ENCODE measurements at regions not wholly inside any gene's neighbourhood (a gene's known extent, or its start where the extent isn't known, plus 50 kb on each side); places are given as distances from the start of the nearest gene placed in this dataset.
"Not testable (repeated sequence)": the region's sequence is repeated elsewhere in the genome, so short reads cannot be mapped to it uniquely, and the experiment has no call there.

DNA sequence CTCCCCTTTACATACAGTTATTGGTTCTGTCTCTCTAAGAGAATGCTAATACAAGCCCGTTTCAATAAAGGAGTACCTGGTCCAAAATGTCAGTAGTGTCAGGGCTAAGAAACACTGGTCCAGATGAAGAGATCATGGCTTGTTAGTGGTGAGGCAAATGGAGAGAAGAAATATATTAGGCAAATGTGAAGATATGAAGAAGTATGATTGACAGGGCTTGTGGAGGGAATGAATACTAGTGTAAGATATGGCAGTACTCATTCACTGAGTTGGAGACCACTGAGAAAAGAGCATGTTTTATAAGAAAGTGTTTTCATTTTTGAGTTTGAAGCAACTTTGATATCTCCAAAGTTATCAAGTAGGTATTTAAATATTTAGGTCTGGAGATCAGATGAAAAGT, 290.5 kb upstream of the MEF2C start:
- TF ChIP-seq EZH2phosphoT487 (conservative IDR thresholded peaks at IDR 0.05; ENCODE audit: low read length): no peak
- TF ChIP-seq, protein P1, sequence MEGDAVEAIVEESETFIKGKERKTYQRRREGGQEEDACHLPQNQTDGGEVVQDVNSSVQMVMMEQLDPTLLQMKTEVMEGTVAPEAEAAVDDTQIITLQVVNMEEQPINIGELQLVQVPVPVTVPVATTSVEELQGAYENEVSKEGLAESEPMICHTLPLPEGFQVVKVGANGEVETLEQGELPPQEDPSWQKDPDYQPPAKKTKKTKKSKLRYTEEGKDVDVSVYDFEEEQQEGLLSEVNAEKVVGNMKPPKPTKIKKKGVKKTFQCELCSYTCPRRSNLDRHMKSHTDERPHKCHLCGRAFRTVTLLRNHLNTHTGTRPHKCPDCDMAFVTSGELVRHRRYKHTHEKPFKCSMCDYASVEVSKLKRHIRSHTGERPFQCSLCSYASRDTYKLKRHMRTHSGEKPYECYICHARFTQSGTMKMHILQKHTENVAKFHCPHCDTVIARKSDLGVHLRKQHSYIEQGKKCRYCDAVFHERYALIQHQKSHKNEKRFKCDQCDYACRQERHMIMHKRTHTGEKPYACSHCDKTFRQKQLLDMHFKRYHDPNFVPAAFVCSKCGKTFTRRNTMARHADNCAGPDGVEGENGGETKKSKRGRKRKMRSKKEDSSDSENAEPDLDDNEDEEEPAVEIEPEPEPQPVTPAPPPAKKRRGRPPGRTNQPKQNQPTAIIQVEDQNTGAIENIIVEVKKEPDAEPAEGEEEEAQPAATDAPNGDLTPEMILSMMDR (IDR thresholded peaks at IDR 0.05; ENCODE audit: insufficient read depth, low read length, poor library complexity, severe bottlenecking): no peak
- no peak overlapping the region for H3K27ac ChIP-seq (ENCODE audit: low read depth, low read length)

DNA sequence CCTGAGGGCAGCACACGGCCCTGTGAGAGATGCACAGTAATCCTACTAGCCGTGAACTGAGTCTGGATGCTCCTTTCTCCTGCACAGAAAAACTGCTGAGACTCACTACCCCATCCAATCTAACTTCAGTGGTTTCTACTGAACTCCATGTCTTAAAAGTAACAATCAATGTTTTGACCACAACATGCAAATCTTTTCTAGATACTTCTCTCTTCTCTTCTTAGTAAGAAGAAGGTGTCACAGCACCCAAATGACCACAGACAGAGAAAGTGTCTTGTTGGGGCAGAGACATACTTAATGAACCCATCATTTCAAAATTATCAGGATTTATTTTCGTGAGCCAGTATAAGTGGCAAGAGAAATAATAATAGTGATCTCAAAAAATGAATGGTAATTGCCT, 285.8 kb upstream of the MEF2C start:
- no peak overlapping the region for H3K9ac ChIP-seq (ENCODE audit: low read length)
- no peaks in the 10 kb centered on the region for H3K36me3 ChIP-seq (ENCODE audit: low read length)
- TF ChIP-seq EZH2phosphoT487 (conservative IDR thresholded peaks at IDR 0.05; ENCODE audit: low read length): no peak
- TF ChIP-seq, protein P1 (IDR thresholded peaks at IDR 0.05; ENCODE audit: insufficient read depth, low read length, poor library complexity, severe bottlenecking): no peak
- H3K27ac ChIP-seq (ENCODE audit: low read depth, low read length): no peak overlapping the region
- no peaks in the 10 kb centered on the region for H3K9me3 ChIP-seq (ENCODE audit: insufficient read depth, low read length)
- H3K9me2 ChIP-seq (replicated peaks; ENCODE audit: insufficient read depth, low read length): no peaks in the 10 kb centered on the region
- no peaks in the 10 kb centered on the region for H3K27me3 ChIP-seq (ENCODE audit: low read length)
- H4K20me1 ChIP-seq (ENCODE audit: low read depth, low read length): no peaks in the 10 kb centered on the region
- H3K4me3 ChIP-seq (ENCODE audit: insufficient read depth, low read length, poor library complexity, severe bottlenecking): no peak overlapping the region
- no peaks in the 10 kb centered on the region for H3K79me2 ChIP-seq (ENCODE audit: insufficient read depth, low read length)
- no peak overlapping the region for H3K4me2 ChIP-seq (ENCODE audit: low read depth, low read length, poor library complexity, severe bottlenecking)
- H3F3A ChIP-seq (ENCODE audit: insufficient read depth): no peaks in the 10 kb centered on the region
- H2AFZ ChIP-seq (ENCODE audit: low read depth, low read length, severe bottlenecking): no peak overlapping the region

More for the DNA sequence above, 290.5 kb upstream of the MEF2C start:
- no peaks in the 10 kb centered on the region for H3K79me2 ChIP-seq (ENCODE audit: insufficient read depth, low read length)
- H4K20me1 ChIP-seq (ENCODE audit: low read depth, low read length): no peaks in the 10 kb centered on the region
- H3K4me3 ChIP-seq (ENCODE audit: insufficient read depth, low read length, poor library complexity, severe bottlenecking): no peak overlapping the region
- H3K9ac ChIP-seq (ENCODE audit: low read length): no peak overlapping the region
- H3K36me3 ChIP-seq (ENCODE audit: low read length): no peaks in the 10 kb centered on the region
- H3F3A ChIP-seq (ENCODE audit: insufficient read depth): no peaks in the 10 kb centered on the region
- no peaks in the 10 kb centered on the region for H3K9me2 ChIP-seq (replicated peaks; ENCODE audit: insufficient read depth, low read length)
- no peaks in the 10 kb centered on the region for H3K9me3 ChIP-seq (ENCODE audit: insufficient read depth, low read length)
- no peak overlapping the region for H2AFZ ChIP-seq (ENCODE audit: low read depth, low read length, severe bottlenecking)
- H3K27me3 ChIP-seq (ENCODE audit: low read length): no peaks in the 10 kb centered on the region
- H3K4me2 ChIP-seq (ENCODE audit: low read depth, low read length, poor library complexity, severe bottlenecking): no peak overlapping the region

DNA sequence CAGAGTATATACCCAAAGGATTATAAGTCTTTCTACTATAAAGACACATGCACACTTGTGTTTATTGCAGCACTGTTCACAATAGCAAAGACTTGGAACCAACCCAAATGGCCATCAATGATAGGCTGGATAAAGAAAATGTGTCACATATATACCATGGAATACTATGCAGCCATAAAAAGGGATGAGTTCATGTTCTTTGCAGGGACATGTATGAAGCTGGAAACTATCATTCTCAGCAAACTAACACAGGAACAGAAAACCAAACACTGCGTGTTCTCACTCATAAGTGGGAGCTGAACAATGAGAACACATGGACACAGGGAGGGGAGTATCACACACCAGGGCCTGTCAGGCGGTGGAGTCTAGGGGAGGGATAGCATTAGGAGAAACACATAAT, 281.7 kb upstream of the MEF2C start:
- H3K27me3 ChIP-seq (ENCODE audit: low read length): not testable (repeated sequence)

DNA sequence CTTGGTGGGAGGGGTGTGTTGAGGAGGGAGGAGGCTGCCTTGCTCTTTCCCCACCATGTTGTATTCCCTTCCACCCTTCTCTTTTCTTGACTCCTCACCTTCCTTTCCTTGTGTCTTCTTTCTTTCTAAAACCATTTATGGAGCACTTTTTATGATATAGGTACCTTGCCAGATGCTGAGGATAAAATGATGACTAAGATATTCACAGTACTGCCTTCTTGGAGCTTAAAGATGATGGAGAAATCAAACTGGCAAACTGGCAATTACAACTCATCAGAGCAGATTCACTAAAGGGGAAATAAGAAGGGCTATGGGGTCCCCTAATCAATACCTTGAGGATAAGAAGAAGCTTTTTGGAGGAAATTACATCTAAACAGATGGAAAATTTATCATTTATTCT, 273.2 kb upstream of the MEF2C start:
- H3K79me2 ChIP-seq (ENCODE audit: insufficient read depth, low read length): no peaks in the 10 kb centered on the region
- no peak overlapping the region for H2AFZ ChIP-seq (ENCODE audit: low read depth, low read length, severe bottlenecking)
- no peak overlapping the region for H3K27ac ChIP-seq (ENCODE audit: low read depth, low read length)
- H3K36me3 ChIP-seq (ENCODE audit: low read length): no peaks in the 10 kb centered on the region
- H3K9ac ChIP-seq (ENCODE audit: low read length): no peak overlapping the region
- H3K27me3 ChIP-seq (ENCODE audit: low read length): no peaks in the 10 kb centered on the region
- no peaks in the 10 kb centered on the region for H3F3A ChIP-seq (ENCODE audit: insufficient read depth)
- no peaks in the 10 kb centered on the region for H4K20me1 ChIP-seq (ENCODE audit: low read depth, low read length)
- H3K9me2 ChIP-seq (replicated peaks; ENCODE audit: insufficient read depth, low read length): no peaks in the 10 kb centered on the region
- H3K4me2 ChIP-seq (ENCODE audit: low read depth, low read length, poor library complexity, severe bottlenecking): no peak overlapping the region
- no peaks in the 10 kb centered on the region for H3K9me3 ChIP-seq (ENCODE audit: insufficient read depth, low read length)
- no peak for TF ChIP-seq EZH2phosphoT487 (conservative IDR thresholded peaks at IDR 0.05; ENCODE audit: low read length)
- TF ChIP-seq, protein P1 (IDR thresholded peaks at IDR 0.05; ENCODE audit: insufficient read depth, low read length, poor library complexity, severe bottlenecking): no peak
- H3K4me3 ChIP-seq (ENCODE audit: insufficient read depth, low read length, poor library complexity, severe bottlenecking): no peak overlapping the region

More for the DNA sequence above, 281.7 kb upstream of the MEF2C start:
- not testable (repeated sequence) for H3K4me3 ChIP-seq (ENCODE audit: insufficient read depth, low read length, poor library complexity, severe bottlenecking); H3K27ac ChIP-seq (ENCODE audit: low read depth, low read length); H3K9me3 ChIP-seq (ENCODE audit: insufficient read depth, low read length); H3K9me2 ChIP-seq (replicated peaks; ENCODE audit: insufficient read depth, low read length); H2AFZ ChIP-seq (ENCODE audit: low read depth, low read length, severe bottlenecking); H4K20me1 ChIP-seq (ENCODE audit: low read depth, low read length); H3K4me2 ChIP-seq (ENCODE audit: low read depth, low read length, poor library complexity, severe bottlenecking); H3K79me2 ChIP-seq (ENCODE audit: insufficient read depth, low read length); H3K36me3 ChIP-seq (ENCODE audit: low read length); H3K9ac ChIP-seq (ENCODE audit: low read length); H3F3A ChIP-seq (ENCODE audit: insufficient read depth)

All from SU-DHL-6 (cell line).